GM12878 (cell line): ENCODE measurements at regions not wholly inside any gene's neighbourhood (a gene's known extent, or its start where the extent isn't known, plus 50 kb on each side); places are given as distances from the start of the nearest gene placed in this dataset.

ENCODE experiments used
- ATAC-seq: fragments of 200-7000 bp; cut with Tn5 transposase; 3 replicates; pipeline ENCODE4 v1.9.1; 2020; ENCODE audit warnings: mild to moderate bottlenecking, moderate library complexity
- BruUV-seq: library from RNA; stranded (reverse); fragments of 400-500 nt; replicated peaks from 2 replicates; lab custom pipeline; 2021; lab: Mats Ljungman, UMichigan
- CTCF ChIA-PET: fragments of 300-600 bp; sonication (Branson Sonifier 250); formaldehyde crosslinking; extraction: SDS; loops from one replicate; lab custom pipeline; 2021; ENCODE audit warnings: inconsistent platforms; lab: Yijun Ruan, JAX
- POLR2A ChIA-PET: fragments of 350-600 bp; formaldehyde crosslinking; extraction: SDS; loops from one replicate; lab custom pipeline; 2021; ENCODE audit warnings: inconsistent platforms; lab: Charles Lee
- RAD21 ChIA-PET: fragments of 300-600 bp; sonication (Branson Sonifier 250); formaldehyde crosslinking; loops from one replicate; lab custom pipeline; 2023; ENCODE audit warnings: antibody characterized with exemption; ENCODE audit not compliant: unreplicated experiment; lab: Charles Lee
- SMC1A ChIA-PET: fragments of 300-600 bp; sonication (Branson Sonifier 250); formaldehyde crosslinking; loops from one replicate; lab custom pipeline; 2023; ENCODE audit not compliant: unreplicated experiment, uncharacterized antibody; lab: Charles Lee
- DNase-seq: peaks from one replicate; pipeline ENCODE4 v3.0.0-alpha.2; 2011; ENCODE audit warnings: low read depth, low spot score
- FAIRE-seq: peaks from 3 replicates; lab custom pipeline; 2011; peaks lifted over from hg19 to GRCh38; lab: Jason Lieb, UNC
- H2AFZ ChIP-seq: 2 replicates; pipeline ENCODE4 v1.6.0; 2011; ENCODE audit warnings: low read depth, low read length, control low read depth; ENCODE audit not compliant: control insufficient read depth
- H3K27ac ChIP-seq: 2 replicates; pipeline ENCODE4 v1.5.1; 2011; ENCODE audit warnings: control low read depth; ENCODE audit not compliant: control insufficient read depth, insufficient read depth
- H3K27me3 ChIP-seq, 2 experiments: replicated peaks in 1 of 2; 2 replicates each; pipeline versions ENCODE4 v1.6.0 to v1.6.1; 2011; ENCODE audit warnings: low read length in 1 of 2; ENCODE audit not compliant: control insufficient read depth in 2 of 2, insufficient read depth in 2 of 2
- H3K36me3 ChIP-seq, 2 experiments: 2 replicates each; pipeline ENCODE4 v1.5.1; 2011; ENCODE audit warnings: low read length in 1 of 2; ENCODE audit not compliant: control insufficient read depth in 2 of 2, insufficient read depth in 2 of 2
- H3K4me1 ChIP-seq: 2 replicates; pipeline ENCODE4 v1.6.1; 2011; ENCODE audit warnings: mild to moderate bottlenecking, low read length, moderate library complexity, mixed read lengths; ENCODE audit not compliant: control insufficient read depth, insufficient read depth
- H3K4me2 ChIP-seq: 2 replicates; pipeline ENCODE4 v1.6.0; 2011; ENCODE audit warnings: control low read depth; ENCODE audit not compliant: control insufficient read depth, insufficient read depth
- H3K4me3 ChIP-seq: fragments of 200-600 bp; sonication (generic); 2 replicates; pipeline ENCODE4 v1.5.1; 2016
- H3K79me2 ChIP-seq: 2 replicates; pipeline ENCODE4 v1.6.0; 2011; ENCODE audit warnings: low read length; ENCODE audit not compliant: control insufficient read depth, insufficient read depth
- H3K9ac ChIP-seq: 2 replicates; pipeline ENCODE4 v1.8.0; 2011; ENCODE audit warnings: low read length, control low read depth, mixed read lengths; ENCODE audit not compliant: control insufficient read depth, insufficient read depth
- H3K9me3 ChIP-seq: replicated peaks from 3 replicates; pipeline ENCODE4 v1.5.1; 2011; ENCODE audit warnings: mild to moderate bottlenecking, low read length; ENCODE audit not compliant: control insufficient read depth, insufficient read depth
- H4K20me1 ChIP-seq: 2 replicates; pipeline ENCODE4 v1.6.0; 2011; ENCODE audit not compliant: control insufficient read depth, insufficient read depth
- BRCA1 ChIP-seq: IDR thresholded peaks from 2 replicates; pipeline ENCODE4 v1.6.1; 2011; ENCODE audit warnings: low read depth, low read length, improper control_type of control experiment
- CUX1 ChIP-seq: IDR thresholded peaks from 2 replicates; pipeline ENCODE4 v1.6.1; 2012; ENCODE audit warnings: improper control_type of control experiment, low read depth, low read length; ENCODE audit not compliant: insufficient replicate concordance
- EGR1 ChIP-seq, 2 experiments: IDR thresholded peaks; 1 replicate in 1 of 2; 2 replicates in 1 of 2; pipeline ENCODE4 v1.6.1; 2011 to 2012; ENCODE audit warnings: low read depth in 2 of 2, low read length in 2 of 2, borderline replicate concordance in 1 of 2, mild to moderate bottlenecking in 1 of 2, moderate library complexity in 1 of 2
- MLLT1 ChIP-seq: fragments of 450-650 bp; IDR thresholded peaks from 2 replicates; pipeline ENCODE4 v1.6.1; 2016; ENCODE audit warnings: mild to moderate bottlenecking
- MTA3 ChIP-seq: IDR thresholded peaks from 2 replicates; pipeline ENCODE4 v1.6.1; 2012; ENCODE audit warnings: low read length, inconsistent platforms, borderline replicate concordance
- NBN ChIP-seq: fragments of 450-650 bp; IDR thresholded peaks from 2 replicates; pipeline ENCODE4 v1.6.1; 2016
- NFXL1 ChIP-seq: fragments of 450-650 bp; IDR thresholded peaks from 2 replicates; pipeline ENCODE4 v1.6.1; 2017; ENCODE audit warnings: antibody characterized with exemption, mild to moderate bottlenecking, borderline replicate concordance
- NR2F1 ChIP-seq: fragments of 450-650 bp; conservative IDR thresholded peaks from 2 replicates; pipeline ENCODE4 v1.6.1; 2017; ENCODE audit warnings: mild to moderate bottlenecking
- RAD51 ChIP-seq: fragments of 450-650 bp; IDR thresholded peaks from 2 replicates; pipeline ENCODE4 v1.6.1; 2016; ENCODE audit warnings: moderate library complexity, mild to moderate bottlenecking, inconsistent platforms
- STAT3 ChIP-seq: IDR thresholded peaks from 2 replicates; pipeline ENCODE4 v1.6.1; 2011; ENCODE audit warnings: low read depth, low read length, improper control_type of control experiment
- TCF7 ChIP-seq: IDR thresholded peaks from 2 replicates; pipeline ENCODE4 v1.6.1; 2014; ENCODE audit warnings: antibody characterized with exemption, borderline replicate concordance
- WRNIP1 ChIP-seq: IDR thresholded peaks from 2 replicates; pipeline ENCODE4 v1.6.1; 2011; ENCODE audit warnings: low read depth, low read length, improper control_type of control experiment, borderline replicate concordance
- YBX1 ChIP-seq: fragments of 450-650 bp; IDR thresholded peaks from 2 replicates; pipeline ENCODE4 v1.6.1; 2016; ENCODE audit warnings: antibody characterized with exemption
- ZBTB40 ChIP-seq: fragments of 450-650 bp; IDR thresholded peaks from 2 replicates; pipeline ENCODE4 v1.6.1; 2016; ENCODE audit warnings: mild to moderate bottlenecking, moderate library complexity, borderline replicate concordance
- in situ Hi-C: fragments of 300-500 bp; cut with MboI; formaldehyde crosslinking; loops from 9 replicates; pipeline ENCODE4 v1.14.3; 2018; ENCODE audit warnings: mixed read lengths
- intact Hi-C: fragments of 100-400 bp; cut with micrococcal nuclease; formaldehyde crosslinking; loops from one replicate; pipeline ENCODE4 v1.14.2; 2022; ENCODE audit not compliant: unreplicated experiment

DNA sequence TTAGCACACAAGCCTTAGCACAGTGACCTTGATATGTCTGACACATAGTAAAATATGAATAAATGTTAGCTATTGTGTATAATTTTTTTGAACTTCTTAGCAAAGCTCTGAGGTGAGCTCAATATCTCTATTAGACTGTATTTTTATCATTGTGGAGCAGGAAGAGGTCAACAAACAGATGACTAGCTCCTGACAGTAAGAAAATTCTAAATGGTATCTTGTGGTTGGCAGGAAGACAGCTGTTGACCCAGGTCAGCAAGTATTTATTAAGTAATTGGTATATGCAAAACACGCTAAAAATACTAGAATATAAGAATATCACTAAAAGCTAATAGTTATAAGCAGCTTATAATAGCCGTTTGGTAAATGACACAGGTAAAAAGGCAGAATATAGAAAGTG lies 77.5 kb upstream of the MARCKS start (continued):
- no peak for TF ChIP-seq TCF7

GRCh38 chr6:113782636-113783035 lies 74.5 kb upstream of the MARCKS start:
- no peak for ATAC-seq

More at GRCh38 chr6:113782636-113783035, 74.5 kb upstream of the MARCKS start:
- ChIA-PET POLR2A (interaction anchor here (1.3 kb wide), 1 partner anchor 35 kb away, joined by 5 read pairs; no protein-coding TSS in a partner anchor), CTCF (no interaction called here), SMC1A (no interaction called here), RAD21 (no interaction called here)
- no peak overlapping the region for H3K4me3 ChIP-seq
- in situ Hi-C loops, result no loop called here
- H3K9ac ChIP-seq, result no peak overlapping the region
- FAIRE-seq, result no peak
- no TSS peak for BruUV-seq
- H3K27me3 ChIP-seq, result no peaks in the 10 kb centered on the region
- no peak overlapping the region for H2AFZ ChIP-seq
- no peak for DNase-seq
- no peaks in the 10 kb centered on the region for H3K79me2 ChIP-seq
- TF ChIP-seq MLLT1, result no peak
- no peak for TF ChIP-seq MTA3
- no peak for TF ChIP-seq BRCA1
- TF ChIP-seq WRNIP1, result no peak
- TF ChIP-seq EGR1 (IDR thresholded peaks at IDR 0.05; ENCODE audit: borderline replicate concordance in 1 of 2, low read depth in 2 of 2, low read length in 2 of 2), result no peak
- TF ChIP-seq NFXL1, result no peak
- TF ChIP-seq YBX1, result no peak
- TF ChIP-seq RAD51, result no peak
- no peak for TF ChIP-seq CUX1
- no peak for TF ChIP-seq ZBTB40
- no peak for TF ChIP-seq NR2F1
- no peak for TF ChIP-seq NBN
- TF ChIP-seq STAT3, result no peak
- H3K4me1 ChIP-seq, result no peaks in the 10 kb centered on the region
- no peak overlapping the region for H3K4me2 ChIP-seq
- no peak overlapping the region for H3K27ac ChIP-seq
- no peaks in the 10 kb centered on the region for H3K36me3 ChIP-seq
- intact Hi-C loops, result no loop called here
- no peaks in the 10 kb centered on the region for H3K9me3 ChIP-seq
- H4K20me1 ChIP-seq, result no peaks in the 10 kb centered on the region
